ENCODE measurements at regions not wholly inside any gene's neighbourhood (a gene's known extent, or its start where the extent isn't known, plus 50 kb on each side); places are given as distances from the start of the nearest gene placed in this dataset.

DNA sequence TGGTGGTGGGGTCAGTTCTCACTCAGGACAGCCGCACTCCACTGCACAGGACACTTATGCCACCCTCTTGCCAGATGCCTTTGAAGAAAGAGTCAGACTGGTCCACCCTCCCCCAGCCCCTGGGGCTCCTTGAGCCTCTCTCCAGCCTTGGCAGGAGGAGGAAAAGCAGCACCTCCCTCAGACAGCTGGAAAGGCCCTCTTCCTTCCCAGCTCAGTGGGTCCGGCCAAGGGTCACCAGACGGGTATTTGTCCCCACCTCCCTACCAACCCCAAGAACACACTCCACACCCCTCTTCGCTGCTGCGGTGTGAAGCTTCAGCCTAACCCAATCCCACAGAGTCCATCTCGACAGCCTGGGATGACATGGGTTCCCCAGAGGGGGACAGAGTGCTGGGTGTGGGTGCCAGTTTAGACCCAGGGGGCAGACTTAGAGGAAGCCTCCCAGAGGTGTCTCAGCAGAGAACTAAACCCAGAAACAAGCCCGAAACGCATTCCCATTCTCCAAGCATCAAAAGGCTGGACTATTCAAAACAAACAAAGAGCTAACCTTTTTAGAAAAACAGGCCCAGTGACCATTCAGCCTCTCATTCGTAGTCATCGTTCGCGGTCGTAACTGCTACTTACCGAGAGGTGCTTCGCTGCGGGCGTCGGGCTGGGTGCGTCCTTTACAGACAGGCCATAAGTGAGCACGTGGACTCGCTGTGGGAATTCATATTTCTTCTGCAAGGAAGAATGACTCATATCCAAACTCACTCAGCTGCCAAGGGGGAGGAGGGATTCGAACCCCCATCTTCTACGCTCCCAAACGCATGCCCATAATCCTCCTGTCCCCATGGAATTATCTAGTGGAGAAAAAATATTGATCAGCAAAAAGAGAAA is 57.5 kb upstream of the ANO1 start:
- DNase-seq (ENCODE audit: extremely low read depth in 1 of 2, low read depth in 1 of 2): no peak

DNA sequence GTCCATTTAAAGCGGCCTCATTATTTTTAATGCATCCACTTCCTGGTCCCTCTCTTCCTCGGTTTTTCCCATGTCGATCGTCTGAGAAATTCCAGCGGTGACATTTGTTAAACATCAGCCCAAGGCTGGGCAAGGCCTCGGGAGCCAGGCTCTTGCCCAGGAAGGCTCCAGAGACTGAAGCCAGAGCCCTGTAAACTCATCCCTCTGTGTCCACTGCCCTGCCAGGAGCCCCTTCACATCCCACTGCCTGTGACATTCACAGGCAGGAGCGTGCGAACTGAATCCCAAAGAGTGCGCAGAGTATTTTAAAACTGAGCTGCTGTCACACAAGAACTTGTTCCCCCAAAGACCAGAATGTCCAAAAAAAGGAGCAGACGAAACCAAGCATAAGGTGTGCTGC is 56.5 kb upstream of the ANO1 start:
- DNase-seq (ENCODE audit: extremely low read depth in 1 of 2, low read depth in 1 of 2): no peak

DNA sequence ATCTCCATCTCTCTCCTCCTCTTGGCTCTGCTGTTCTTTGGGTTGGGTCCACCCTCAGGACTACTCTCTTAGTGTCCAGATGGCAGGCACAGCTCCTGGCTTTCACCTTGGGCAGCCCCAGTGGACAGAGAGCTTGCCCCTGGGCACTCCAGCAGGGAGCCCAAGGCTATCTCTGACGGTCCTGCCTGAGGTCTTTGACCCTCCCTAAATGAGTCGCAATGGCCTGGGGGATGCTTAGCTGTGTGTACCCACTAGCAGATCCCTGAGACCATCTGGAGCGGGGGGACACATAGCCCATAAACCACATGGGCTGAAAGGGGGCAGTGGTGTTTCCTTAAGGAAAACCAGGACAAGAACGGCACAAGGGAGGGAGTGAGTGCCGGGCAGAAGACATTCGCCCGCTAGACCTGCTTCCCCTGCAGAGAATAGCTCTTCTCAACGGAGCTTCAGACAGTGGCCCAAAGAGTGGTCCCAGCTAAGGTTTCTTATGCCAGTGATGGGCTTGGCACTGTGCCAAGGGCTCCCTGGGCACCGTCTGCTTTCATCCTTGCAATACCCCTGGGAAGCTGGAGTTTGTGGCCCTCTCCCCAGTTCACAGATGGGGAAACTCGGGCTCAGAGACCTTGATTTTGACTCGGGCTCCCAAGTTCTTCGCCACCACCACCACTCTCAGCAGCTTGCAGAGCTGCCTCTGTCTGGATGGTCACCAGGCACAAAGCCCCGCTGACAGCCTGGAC is 53.9 kb upstream of the ANO1 start:
- DNase-seq (ENCODE audit: extremely low read depth in 1 of 2, low read depth in 1 of 2): no peak

DNA sequence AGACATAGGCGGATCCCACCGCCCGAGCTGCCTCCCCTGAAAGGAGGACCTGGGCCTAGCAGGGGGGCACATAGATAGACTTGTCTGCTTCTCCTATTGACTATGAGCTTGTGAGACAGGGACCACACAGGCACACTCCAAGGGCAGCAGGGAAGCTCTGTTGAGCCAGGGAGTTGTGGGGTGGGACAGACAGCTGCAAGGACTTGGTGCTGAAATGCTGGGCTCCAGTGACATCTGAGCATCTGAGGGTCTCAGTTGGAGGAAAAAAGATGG is 53.4 kb upstream of the ANO1 start:
- no peak for DNase-seq (ENCODE audit: extremely low read depth in 1 of 2, low read depth in 1 of 2)

DNA sequence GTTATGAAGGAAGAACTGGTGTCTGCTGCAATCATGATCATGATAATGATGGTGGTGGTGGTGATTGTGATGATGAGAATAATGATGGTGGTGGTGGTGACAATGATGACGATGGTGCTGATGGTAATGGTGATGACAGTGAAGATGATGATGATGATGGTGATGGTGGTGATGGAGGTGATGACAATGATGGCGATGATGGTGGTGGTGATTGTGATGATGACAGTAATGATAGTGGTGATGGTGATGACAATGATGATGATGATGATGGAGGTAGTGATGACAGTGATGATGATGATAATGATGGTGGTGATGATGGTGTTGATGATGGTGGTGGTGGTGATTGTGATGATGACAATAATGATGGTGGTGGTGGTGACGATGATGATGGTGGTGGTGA is 52.8 kb upstream of the ANO1 start:
- no peak for DNase-seq (ENCODE audit: extremely low read depth in 1 of 2, low read depth in 1 of 2)

DNA sequence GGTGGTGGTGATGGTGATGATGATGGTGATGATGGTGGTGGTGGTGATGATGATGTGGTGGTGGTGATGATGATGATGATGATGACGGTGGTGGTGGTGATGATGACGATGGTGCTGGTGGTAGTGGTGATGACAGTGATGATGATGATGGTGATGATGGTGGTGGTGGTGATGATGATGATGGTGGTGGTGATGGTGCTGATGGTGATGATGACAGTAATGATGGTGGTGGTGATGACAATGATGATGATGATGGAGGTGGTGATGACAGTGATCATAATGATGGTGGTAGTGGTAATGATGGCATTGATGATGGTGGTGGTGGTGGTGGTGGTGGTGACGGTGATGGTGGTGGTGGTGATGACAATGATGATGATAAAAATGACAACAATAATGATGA is 52.1 kb upstream of the ANO1 start:
- DNase-seq (ENCODE audit: extremely low read depth in 1 of 2, low read depth in 1 of 2): no peak

DNA sequence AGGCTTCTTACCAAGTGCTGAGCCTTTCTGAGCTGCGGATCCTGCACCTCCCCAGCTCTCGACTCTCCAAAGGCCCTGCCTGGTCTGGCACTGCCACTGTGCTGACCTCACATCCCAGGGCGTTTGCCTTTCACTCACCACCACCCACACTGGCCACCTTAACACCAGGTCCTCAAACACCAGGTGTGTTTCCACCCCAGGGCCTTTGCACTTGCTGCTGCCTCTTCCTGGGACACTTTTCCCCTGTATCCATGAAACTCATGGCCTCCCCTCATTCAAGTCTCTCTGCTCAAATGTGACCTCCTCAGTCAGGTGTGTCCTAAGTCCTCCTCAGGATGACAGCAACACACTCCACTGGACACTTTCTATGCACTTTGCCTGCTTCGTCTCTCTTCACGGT is 51.4 kb upstream of the ANO1 start:
- no peak for DNase-seq (ENCODE audit: extremely low read depth in 1 of 2, low read depth in 1 of 2)

DNA sequence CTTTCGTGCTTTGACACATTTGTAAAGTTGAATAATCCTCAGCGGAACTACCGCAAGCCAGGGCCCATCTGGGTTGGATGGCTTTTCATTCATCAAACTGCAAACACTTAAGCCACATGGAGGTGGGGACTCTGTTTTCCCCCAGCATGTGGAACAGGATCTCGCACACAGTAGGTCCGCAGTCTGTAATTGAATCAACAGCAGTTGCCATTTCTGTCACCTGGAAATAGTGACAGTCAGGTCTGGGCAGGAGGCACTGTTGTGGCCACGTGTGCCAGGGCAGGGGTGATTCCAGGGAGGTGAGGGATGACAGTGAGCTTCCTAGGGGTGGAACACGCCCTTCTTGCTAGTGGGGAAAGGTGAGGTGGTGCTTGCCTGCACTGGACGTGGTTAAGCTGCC is 50.7 kb upstream of the ANO1 start:
- no peak for DNase-seq (ENCODE audit: extremely low read depth in 1 of 2, low read depth in 1 of 2)

DNA sequence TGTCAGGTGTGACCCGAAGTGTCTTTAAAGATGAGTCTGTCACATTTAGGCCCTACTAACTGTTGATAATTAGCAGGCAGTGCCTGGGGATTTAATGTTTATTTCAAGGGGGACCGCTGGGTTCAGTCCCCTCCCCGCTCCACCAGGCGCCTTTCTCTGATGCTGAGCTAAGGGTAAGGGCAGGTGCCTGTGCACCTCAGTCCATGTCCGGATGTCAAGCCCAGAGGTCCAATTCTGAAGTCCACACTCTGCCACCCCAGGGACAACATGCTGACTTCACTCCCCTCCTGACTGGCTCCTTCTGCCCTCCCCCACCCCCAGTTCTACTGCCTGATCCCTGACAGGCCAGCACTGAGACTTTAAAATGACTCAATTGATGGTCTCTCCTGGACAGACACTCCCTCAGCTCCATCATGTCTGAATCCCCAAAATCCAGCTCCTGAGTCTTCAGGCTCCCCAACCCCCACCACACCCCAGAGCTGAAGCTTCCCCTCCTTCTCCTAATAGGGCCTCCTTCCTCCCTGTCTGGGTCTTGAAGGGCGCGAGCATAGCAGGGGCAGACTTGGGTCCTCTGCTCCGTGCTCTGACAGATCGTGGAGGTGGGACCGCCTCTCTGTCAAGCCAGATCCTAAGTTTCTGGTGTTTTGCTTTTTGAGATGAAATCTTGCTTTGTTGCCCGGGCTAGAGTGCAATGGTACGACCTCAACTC is 49.8 kb upstream of the ANO1 start:
- DNase-seq (ENCODE audit: extremely low read depth in 1 of 2, low read depth in 1 of 2): no peak
